ENCODE measurements at regions not wholly inside any gene's neighbourhood (a gene's known extent, or its start where the extent isn't known, plus 50 kb on each side); places are given as distances from the start of the nearest gene placed in this dataset.

DNA sequence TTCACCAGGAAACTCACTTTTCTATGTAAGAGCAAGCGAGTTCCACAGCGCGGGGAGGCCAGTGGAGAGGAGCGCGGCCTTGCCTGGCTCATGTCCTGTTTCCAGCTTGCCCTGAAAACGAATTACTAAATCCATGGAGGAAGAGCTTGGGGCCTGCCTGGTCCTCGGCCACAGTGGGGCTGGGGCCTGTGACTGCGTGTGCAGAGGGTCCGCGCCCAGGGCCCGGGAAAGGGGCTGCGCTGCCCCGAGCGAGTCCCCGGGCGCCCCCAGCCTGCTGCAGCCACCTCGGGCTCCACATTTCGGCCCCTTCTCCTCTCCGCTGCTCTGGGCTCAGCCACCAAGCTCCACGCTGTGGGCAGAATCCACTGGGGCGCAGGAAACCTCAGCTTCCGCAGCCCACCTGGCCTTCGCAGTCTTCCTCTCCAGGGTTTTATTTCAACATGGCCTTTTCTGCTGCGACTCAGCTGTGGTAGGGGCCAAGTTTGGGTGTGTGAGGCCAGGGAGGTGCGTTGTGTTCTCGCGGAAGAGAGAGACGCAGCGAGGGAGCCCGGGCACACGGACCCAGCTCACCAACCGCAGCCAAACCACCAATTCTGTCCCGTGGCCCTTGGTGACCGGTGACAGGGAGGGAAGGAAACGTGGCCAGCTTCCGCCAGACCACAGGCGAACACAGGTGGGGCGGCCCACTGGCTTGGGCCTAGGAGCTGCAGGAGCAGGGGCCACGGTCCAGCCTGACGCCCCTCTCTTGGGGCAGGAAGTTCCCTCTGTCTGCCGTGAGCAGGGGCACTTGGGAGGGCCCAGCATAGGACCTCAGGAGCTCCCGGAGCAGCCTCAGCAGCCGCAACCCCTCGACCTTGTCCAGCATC, 211.4 kb downstream of the ERMARD start:
- TF ChIP-seq CTCF (conservative IDR thresholded peaks at IDR 0.05; ENCODE audit: low read depth, low read length) (no peak), EZH2 (IDR thresholded peaks at IDR 0.05; ENCODE audit: borderline replicate concordance, low read depth, low read length, poor library complexity, severe bottlenecking) (no peak)
